SK-MEL-5 (cell line): ENCODE measurements at regions not wholly inside any gene's neighbourhood (a gene's known extent, or its start where the extent isn't known, plus 50 kb on each side); places are given as distances from the start of the nearest gene placed in this dataset.

Source experiments
- DNase-seq: peaks from one replicate; pipeline ENCODE4 v3.0.0-alpha.2; 2016; ENCODE audit warnings: low read depth, low spot score
- in situ Hi-C: cut with HindIII; loops from 2 replicates; pipeline ENCODE4 v1.10.0; 2016; ENCODE audit warnings: low sequenced_read_pairs, high pct_unique_total_duplicates, low pct_unique_long_range_greater_than_20kb

GRCh38 chr2:147096671-147097070 is 748.2 kb upstream of the ACVR2A start:
- no peak for DNase-seq
- in situ Hi-C loops, result no loop called here

GRCh38 chr2:147095376-147095775 is 749.5 kb upstream of the ACVR2A start:
- in situ Hi-C loops, result no loop called here
- DNase-seq, result no peak

- in situ Hi-C loops, result no loop called here
Observed at GRCh38 chr2:147094077-147094476, 750.8 kb upstream of the ACVR2A start.

GRCh38 chr2:147092266-147092665 is 752.6 kb upstream of the ACVR2A start:
- in situ Hi-C loops, result no loop called here
- no peak for DNase-seq

More at GRCh38 chr2:147094077-147094476, 750.8 kb upstream of the ACVR2A start:
- peak; percentile 12 for DNase-seq

GRCh38 chr2:147091448-147091847 is 753.4 kb upstream of the ACVR2A start:
- DNase-seq, result no peak
- in situ Hi-C loops, result no loop called here

- in situ Hi-C loops, result no loop called here
- no peak for DNase-seq
Observed at GRCh38 chr2:147088871-147089270, 756.0 kb upstream of the ACVR2A start.

GRCh38 chr2:147086715-147087114 is 758.1 kb upstream of the ACVR2A start:
- in situ Hi-C loops, result no loop called here
- DNase-seq, result no peak

GRCh38 chr2:147083664-147084063 is 761.2 kb upstream of the ACVR2A start:
- DNase-seq, result no peak
- in situ Hi-C loops, result no loop called here

GRCh38 chr2:147082850-147083522 is 761.8 kb upstream of the ACVR2A start:
- in situ Hi-C loops, result no loop called here
- DNase-seq, result peak; percentile 84

- in situ Hi-C loops, result no loop called here
- no peak for DNase-seq
Observed at GRCh38 chr2:147081831-147082230, 763.0 kb upstream of the ACVR2A start.

- no peak for DNase-seq
- in situ Hi-C loops, result no loop called here
Observed at GRCh38 chr2:147076634-147077033, 768.2 kb upstream of the ACVR2A start.

- DNase-seq, result no peak
- in situ Hi-C loops, result no loop called here
Observed at GRCh38 chr2:147068071-147068470, 776.8 kb upstream of the ACVR2A start.

- DNase-seq, result no peak
- in situ Hi-C loops, result no loop called here
Observed at GRCh38 chr2:147067136-147067535, 777.7 kb upstream of the ACVR2A start.

- in situ Hi-C loops, result no loop called here
- no peak for DNase-seq
Observed at GRCh38 chr2:147062073-147062472, 782.8 kb upstream of the ACVR2A start.

GRCh38 chr2:147061269-147061668 is 783.6 kb upstream of the ACVR2A start:
- no peak for DNase-seq
- in situ Hi-C loops, result no loop called here

- in situ Hi-C loops, result no loop called here
- no peak for DNase-seq
Observed at GRCh38 chr2:147057892-147058490, 786.8 kb upstream of the ACVR2A start.

- no peak for DNase-seq
Observed at GRCh38 chr2:147051814-147052213, 793.0 kb upstream of the ACVR2A start.

GRCh38 chr2:147051248-147051647 is 793.6 kb upstream of the ACVR2A start:
- no peak for DNase-seq
- in situ Hi-C loops, result no loop called here

More at GRCh38 chr2:147051814-147052213, 793.0 kb upstream of the ACVR2A start:
- in situ Hi-C loops, result no loop called here

- in situ Hi-C loops, result no loop called here
- no peak for DNase-seq
Observed at GRCh38 chr2:147049957-147050356, 794.9 kb upstream of the ACVR2A start.
